Hepatocyte (in vitro differentiated cells): ENCODE measurements at regions not wholly inside any gene's neighbourhood (a gene's known extent, or its start where the extent isn't known, plus 50 kb on each side); places are given as distances from the start of the nearest gene placed in this dataset.
"Not testable (repeated sequence)": the region's sequence is repeated elsewhere in the genome, so short reads cannot be mapped to it uniquely, and the experiment has no call there.

Experiments used
- CTCF ChIP-seq: fragments of 200-600 bp; sonication (generic); IDR thresholded peaks from 2 replicates; pipeline ENCODE4 v1.5.1; 2016; ENCODE audit warnings: antibody characterized with exemption, mild to moderate bottlenecking; ENCODE audit not compliant: poor library complexity
- EZH2phosphoT487 ChIP-seq: fragments of 200-600 bp; sonication (generic); IDR thresholded peaks from one replicate; pipeline ENCODE4 v1.6.1; 2018; ENCODE audit warnings: antibody characterized with exemption, mild to moderate bottlenecking, low read depth, moderate library complexity; ENCODE audit not compliant: unreplicated experiment, severe bottlenecking

GRCh38 chr1:83150479-83150878 is 848.5 kb downstream of the TTLL7 start:
- TF ChIP-seq CTCF, EZH2phosphoT487: not testable (repeated sequence)
